ENCODE measurements at regions not wholly inside any gene's neighbourhood (a gene's known extent, or its start where the extent isn't known, plus 50 kb on each side); places are given as distances from the start of the nearest gene placed in this dataset.

- no peak for DNase-seq (ENCODE audit: low read depth in 2 of 2)
Observed at GRCh38 chr21:23743821-23744220, 1863.5 kb downstream of the MRPL39 start.

- no peak for DNase-seq (ENCODE audit: low read depth in 2 of 2)
Observed at GRCh38 chr21:23740463-23740862, 1866.8 kb downstream of the MRPL39 start.

- no peak for DNase-seq (ENCODE audit: low read depth in 2 of 2)
Observed at GRCh38 chr21:23732776-23733175, 1874.5 kb downstream of the MRPL39 start.

DNA sequence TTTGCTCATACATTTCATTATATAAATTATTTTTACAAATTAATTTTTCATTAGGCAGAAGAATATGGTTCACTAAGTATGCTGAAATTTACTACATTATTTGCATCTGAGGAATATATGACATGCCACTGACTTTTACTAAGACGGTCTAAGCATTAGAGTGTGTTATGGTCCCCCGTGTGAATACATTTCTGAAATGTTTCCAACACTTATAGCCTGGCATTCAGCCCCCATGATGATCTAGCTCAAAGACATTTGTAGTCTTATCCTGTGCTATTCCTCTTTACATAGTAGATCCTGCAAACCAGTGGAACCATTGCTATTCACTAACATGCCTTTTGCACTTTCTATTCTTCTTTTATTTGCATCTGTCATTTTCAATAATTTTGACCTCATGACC lies 1878.0 kb downstream of the MRPL39 start:
- DNase-seq (ENCODE audit: low read depth in 2 of 2), result no peak

DNA sequence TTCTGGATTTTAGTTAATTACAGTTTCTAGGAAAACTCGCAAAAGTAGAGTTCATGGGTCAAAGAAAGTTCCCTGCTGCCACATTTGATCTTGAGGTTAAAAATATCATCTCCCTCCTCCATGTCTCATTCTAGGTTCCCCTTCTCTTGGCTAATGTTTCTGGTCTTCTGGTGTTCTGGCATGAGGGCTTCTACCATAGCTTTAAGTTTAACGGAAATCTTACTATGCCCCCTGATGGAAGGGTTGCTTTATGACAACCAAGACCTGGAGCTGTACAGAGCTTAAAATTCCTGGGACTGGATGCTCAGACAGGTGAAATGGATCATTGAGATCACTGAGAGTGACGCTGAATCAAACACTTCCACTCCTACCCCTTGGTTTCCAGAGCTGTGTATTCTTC lies 1881.7 kb downstream of the MRPL39 start:
- DNase-seq (ENCODE audit: low read depth in 2 of 2), result no peak

DNA sequence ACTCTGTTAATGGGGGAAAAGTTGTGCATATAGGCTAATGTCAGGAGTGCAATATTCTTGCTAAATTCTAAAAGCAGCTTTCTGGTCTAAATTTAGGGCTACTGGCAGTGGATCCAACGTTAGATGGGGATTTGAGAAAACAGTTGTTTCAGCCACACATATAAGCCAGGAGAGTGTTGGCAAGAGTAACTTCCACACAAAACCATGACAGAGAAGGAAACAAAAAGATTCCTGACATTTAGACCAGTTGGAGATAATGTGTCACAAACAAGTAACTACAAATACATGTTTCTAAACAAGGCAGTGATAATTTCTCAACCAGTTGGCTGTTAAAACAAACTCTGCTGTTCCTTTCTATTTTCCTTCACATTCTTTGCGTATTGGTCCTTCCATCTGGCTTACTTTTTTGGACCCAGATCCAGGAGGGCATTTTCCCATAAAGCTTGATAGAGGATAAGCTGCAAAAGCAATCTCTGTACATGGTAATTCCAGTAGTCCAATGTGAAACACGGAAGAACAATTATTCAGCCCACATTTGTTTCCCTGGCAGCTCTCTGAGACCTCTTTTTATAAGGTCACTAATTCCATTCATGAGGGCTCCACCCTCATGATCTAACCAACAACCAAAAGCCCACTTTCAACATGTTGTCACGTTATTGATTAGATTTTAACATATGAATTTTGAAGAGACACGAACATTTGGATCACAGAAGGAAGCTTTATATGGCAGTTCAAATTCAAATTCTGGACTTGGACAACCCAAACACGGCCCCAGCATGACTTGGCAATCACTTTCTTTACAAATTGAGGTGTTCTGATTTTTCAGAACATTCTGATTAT lies 1888.6 kb downstream of the MRPL39 start:
- no peak for DNase-seq (ENCODE audit: low read depth in 2 of 2)

- DNase-seq (ENCODE audit: low read depth in 2 of 2), result no peak
Observed at GRCh38 chr21:23712166-23712565, 1895.1 kb downstream of the MRPL39 start.

GRCh38 chr21:23706431-23706830 lies 1900.8 kb downstream of the MRPL39 start:
- DNase-seq (ENCODE audit: low read depth in 2 of 2), result no peak

DNA sequence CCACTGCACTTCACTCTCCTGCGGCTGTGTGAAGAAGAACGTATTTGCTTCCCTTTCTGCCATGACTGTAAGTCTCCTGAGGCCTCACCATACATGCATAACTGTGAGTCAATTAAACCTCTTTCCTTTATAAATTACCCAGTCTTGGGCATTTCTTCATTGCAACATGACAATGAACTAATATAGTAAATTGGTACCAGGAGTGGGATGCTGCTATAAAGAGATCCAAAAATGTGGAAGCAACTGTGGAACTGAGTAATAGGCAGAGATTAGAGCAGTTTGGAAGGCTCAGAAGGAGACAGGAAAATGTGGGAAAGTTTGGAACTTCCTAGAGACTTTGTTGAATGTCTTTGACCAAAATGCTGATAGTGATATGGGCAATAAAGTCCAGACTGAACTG lies 1907.9 kb downstream of the MRPL39 start:
- DNase-seq (ENCODE audit: low read depth in 2 of 2), result no peak

GRCh38 chr21:23698619-23699018 lies 1908.7 kb downstream of the MRPL39 start:
- no peak for DNase-seq (ENCODE audit: low read depth in 2 of 2)

DNA sequence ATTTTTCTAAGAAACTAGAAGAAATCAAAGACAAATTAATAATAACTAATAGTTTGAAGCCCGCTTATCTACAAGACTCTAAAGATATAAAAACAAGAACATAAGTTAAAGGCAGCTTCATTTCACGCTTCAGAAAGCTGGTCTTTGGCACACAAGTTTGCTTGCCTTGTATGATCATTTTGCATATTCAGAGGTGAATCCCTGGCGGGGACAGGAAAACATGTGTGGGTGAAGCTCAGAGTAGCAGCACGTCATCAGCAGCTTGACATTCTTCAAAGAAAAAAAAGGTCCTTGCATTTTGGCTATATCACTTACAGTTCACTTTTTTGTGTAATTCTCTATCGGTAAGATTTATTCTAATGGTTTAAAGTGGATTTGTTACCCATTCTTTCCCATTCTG lies 1911.8 kb downstream of the MRPL39 start:
- no peak for DNase-seq (ENCODE audit: low read depth in 2 of 2)

DNA sequence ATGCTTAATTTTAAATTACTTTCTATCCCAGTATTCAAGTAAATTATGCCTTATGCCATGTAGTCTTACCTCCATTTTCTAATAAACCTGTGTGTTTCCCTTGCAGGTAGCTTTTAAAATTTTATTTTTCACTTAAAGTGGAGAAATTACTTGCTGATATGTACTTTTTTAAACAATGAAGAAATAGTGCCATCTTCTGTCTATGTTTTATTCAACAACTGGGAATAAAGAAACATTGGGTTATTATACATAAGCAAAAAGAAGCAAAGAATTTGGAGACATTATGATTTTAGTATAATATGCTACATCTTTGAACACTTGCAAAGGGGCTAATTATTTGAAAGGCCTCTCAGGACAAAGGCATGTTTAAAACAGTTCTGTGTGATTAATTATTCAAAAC lies 1912.9 kb downstream of the MRPL39 start:
- DNase-seq (ENCODE audit: low read depth in 2 of 2), result no peak

GRCh38 chr21:23690316-23690715 lies 1917.0 kb downstream of the MRPL39 start:
- DNase-seq (ENCODE audit: low read depth in 2 of 2), result no peak

GRCh38 chr21:23686737-23687523 lies 1920.4 kb downstream of the MRPL39 start:
- DNase-seq (ENCODE audit: low read depth in 2 of 2), result no peak

GRCh38 chr21:23684431-23684830 lies 1922.8 kb downstream of the MRPL39 start:
- DNase-seq (ENCODE audit: low read depth in 2 of 2), result no peak

DNA sequence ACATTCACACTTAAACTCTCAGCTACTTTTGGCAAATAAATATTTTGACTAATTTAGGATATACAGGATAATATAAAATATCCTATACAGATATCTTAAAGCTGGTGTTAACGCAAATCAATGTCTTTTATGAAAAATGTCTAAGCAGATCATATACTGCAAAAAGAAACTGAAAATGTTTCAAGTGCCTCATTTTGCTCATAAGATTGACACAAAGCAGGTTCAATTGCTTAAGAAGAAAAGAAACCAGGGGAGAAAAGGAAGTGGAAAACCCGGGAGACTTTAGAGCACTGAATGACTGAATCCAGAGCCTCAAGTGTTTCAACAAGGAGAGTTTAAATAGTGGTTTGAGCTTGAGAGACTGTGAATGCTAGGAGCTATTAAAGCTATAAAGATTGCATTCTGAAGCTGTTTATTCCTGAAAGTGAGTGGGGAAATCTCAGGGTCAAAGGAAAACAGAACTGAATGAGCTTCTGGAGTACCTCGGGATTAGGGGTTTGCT lies 1943.0 kb downstream of the MRPL39 start:
- no peak for DNase-seq (ENCODE audit: low read depth in 2 of 2)

GRCh38 chr21:23660560-23660959 lies 1946.7 kb downstream of the MRPL39 start:
- DNase-seq (ENCODE audit: low read depth in 2 of 2), result no peak

DNA sequence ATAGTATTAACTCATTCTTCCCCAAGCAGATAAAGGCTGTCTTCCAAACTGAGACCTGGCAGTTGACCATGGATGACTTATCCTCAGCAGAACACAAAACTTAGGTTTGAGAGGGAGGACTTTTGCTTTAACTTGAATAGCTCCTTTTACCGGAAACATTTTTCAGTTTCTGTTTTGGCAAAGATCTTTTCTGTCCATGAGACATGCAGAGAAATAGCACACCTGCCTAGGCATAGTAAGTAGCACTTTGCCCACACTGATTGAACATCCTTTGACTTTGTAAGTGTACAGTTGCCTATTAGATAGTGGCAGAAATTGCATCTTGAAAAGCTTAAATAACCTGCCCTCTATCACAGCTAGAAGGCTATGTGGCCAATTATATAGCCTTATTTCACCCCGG lies 1962.5 kb downstream of the MRPL39 start:
- DNase-seq (ENCODE audit: low read depth in 2 of 2), result no peak

- DNase-seq (ENCODE audit: low read depth in 2 of 2), result no peak
Observed at GRCh38 chr21:23639721-23640120, 1967.6 kb downstream of the MRPL39 start.

DNA sequence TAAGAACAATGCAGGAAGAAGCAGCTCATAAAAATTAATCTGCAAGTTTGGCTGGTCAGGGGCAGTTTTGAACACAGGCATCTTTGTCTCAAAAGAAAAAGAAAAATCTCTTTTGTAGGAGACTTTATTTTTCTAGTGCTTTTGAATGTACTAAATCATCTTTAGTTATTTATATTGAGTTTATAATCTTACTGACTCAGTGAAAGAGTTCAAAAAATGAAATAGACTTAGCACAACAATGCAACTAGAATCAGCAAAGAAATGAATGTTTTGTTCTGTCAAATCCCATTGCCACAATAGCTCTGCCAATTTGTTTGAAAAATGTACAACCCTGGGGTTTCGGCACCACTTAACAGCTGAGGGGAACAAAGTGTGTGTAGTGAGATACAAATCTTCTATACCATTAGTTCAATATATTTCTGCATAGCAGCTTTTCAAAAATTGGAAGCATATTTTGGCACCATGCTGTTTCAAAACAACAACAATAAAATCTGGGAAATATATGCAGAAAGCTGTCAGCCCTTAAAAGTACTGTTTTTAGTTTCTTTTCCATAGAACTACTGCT lies 1969.1 kb downstream of the MRPL39 start:
- no peak for DNase-seq (ENCODE audit: low read depth in 2 of 2)

- no peak for DNase-seq (ENCODE audit: low read depth in 2 of 2)
Observed at GRCh38 chr21:23633447-23633940, 1973.8 kb downstream of the MRPL39 start.

DNA sequence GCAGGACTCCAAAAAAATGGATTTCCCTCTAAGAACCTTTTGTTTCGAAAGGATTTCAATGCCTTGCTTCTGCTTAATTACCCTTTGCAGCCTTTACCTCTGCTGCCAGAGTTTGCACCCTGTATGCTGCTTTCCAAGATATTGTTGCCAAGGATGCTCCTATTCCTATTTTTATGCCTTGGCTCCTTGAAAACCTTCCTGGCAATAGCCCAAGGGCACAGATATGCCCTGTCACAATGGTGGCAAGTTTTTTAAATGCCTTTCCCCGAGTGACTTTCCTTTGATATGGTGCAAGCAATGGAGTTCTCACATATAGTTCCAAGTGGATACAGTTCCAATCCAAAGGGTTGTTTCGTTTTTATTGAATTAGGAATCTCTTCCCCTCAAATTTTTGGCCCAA lies 1983.0 kb downstream of the MRPL39 start:
- DNase-seq (ENCODE audit: low read depth in 2 of 2), result no peak
